OCI-LY7 (cell line): ENCODE measurements at regions not wholly inside any gene's neighbourhood (a gene's known extent, or its start where the extent isn't known, plus 50 kb on each side); places are given as distances from the start of the nearest gene placed in this dataset.

Experiments used
- BruUV-seq: library from RNA; stranded (reverse); fragments of 400-500 nt; replicated peaks from 2 replicates; lab custom pipeline; 2021; lab: Mats Ljungman, UMichigan
- CTCF ChIA-PET: fragments of 300-600 bp; sonication (Branson Sonifier 250); formaldehyde crosslinking; loops from one replicate; lab custom pipeline; 2022; ENCODE audit warnings: antibody characterized with exemption; ENCODE audit not compliant: unreplicated experiment; lab: Charles Lee
- POLR2A ChIA-PET: fragments of 300-600 bp; sonication (Branson Sonifier 250); formaldehyde crosslinking; loops from one replicate; lab custom pipeline; 2022; ENCODE audit warnings: antibody characterized with exemption; lab: Charles Lee
- DNase-seq: peaks from one replicate; pipeline ENCODE4 v3.0.0-alpha.2; 2015; ENCODE audit warnings: low spot score
- H2AFZ ChIP-seq: fragments of 200-600 bp; sonication (generic), shearing (Covaris generic); 2 replicates; pipeline ENCODE4 v1.6.1; 2014; ENCODE audit warnings: mild to moderate bottlenecking, antibody characterized with exemption, low read length, moderate library complexity
- H3K27ac ChIP-seq: fragments of 200-600 bp; sonication (generic); 2 replicates; pipeline ENCODE4 v1.5.1; 2014; ENCODE audit warnings: mixed run types, low read depth, mild to moderate bottlenecking, moderate library complexity, low read length, inconsistent platforms; ENCODE audit not compliant: poor library complexity, severe bottlenecking
- H3K36me3 ChIP-seq: fragments of 200-600 bp; sonication (generic); 2 replicates; pipeline ENCODE4 v1.6.1; 2014; ENCODE audit warnings: mild to moderate bottlenecking, antibody characterized with exemption, low read length, moderate library complexity, mixed read lengths; ENCODE audit not compliant: insufficient read depth
- H3K4me1 ChIP-seq: fragments of 200-600 bp; sonication (generic); 2 replicates; pipeline ENCODE4 v1.5.1; 2014; ENCODE audit warnings: mild to moderate bottlenecking, low read length; ENCODE audit not compliant: insufficient read depth, poor library complexity, severe bottlenecking
- H3K4me2 ChIP-seq: fragments of 200-600 bp; sonication (generic); 2 replicates; pipeline ENCODE4 v1.6.1; 2014; ENCODE audit warnings: mild to moderate bottlenecking, low read length
- H3K4me3 ChIP-seq: fragments of 200-600 bp; sonication (generic); 2 replicates; pipeline ENCODE4 v1.5.1; 2014; ENCODE audit warnings: mild to moderate bottlenecking, low read depth, low read length; ENCODE audit not compliant: poor library complexity, severe bottlenecking
- H3K79me2 ChIP-seq: fragments of 200-600 bp; sonication (generic); 2 replicates; pipeline ENCODE4 v1.6.1; 2016; ENCODE audit warnings: low read depth, mild to moderate bottlenecking, low read length, moderate library complexity, mixed read lengths; ENCODE audit not compliant: insufficient read depth
- H3K9me2 ChIP-seq: fragments of 200-600 bp; sonication (generic); 2 replicates; pipeline ENCODE4 v1.6.1; 2016; ENCODE audit warnings: mild to moderate bottlenecking, low read length, mixed read lengths; ENCODE audit not compliant: insufficient read depth
- H3K9me3 ChIP-seq: fragments of 200-600 bp; sonication (generic); 2 replicates; pipeline ENCODE4 v1.6.1; 2014; ENCODE audit warnings: mild to moderate bottlenecking, mixed run types, low read length, mixed read lengths
- H4K20me1 ChIP-seq: fragments of 200-600 bp; sonication (generic); 2 replicates; pipeline ENCODE4 v1.6.1; 2014; ENCODE audit warnings: mild to moderate bottlenecking, antibody characterized with exemption, low read length, moderate library complexity, mixed read lengths; ENCODE audit not compliant: insufficient read depth
- EZH2phosphoT487 ChIP-seq: fragments of 200-600 bp; sonication (generic); IDR thresholded peaks from 2 replicates; pipeline ENCODE4 v1.6.1; 2018; ENCODE audit warnings: low read depth, borderline replicate concordance, mild to moderate bottlenecking, mixed run types, antibody characterized with exemption, low read length, moderate library complexity, mixed read lengths
- intact Hi-C: fragments of 100-400 bp; cut with micrococcal nuclease; formaldehyde crosslinking; loops from one replicate; pipeline ENCODE4 v1.10.0; 2022; ENCODE audit not compliant: unreplicated experiment
- TF ChIP-seq, protein P1 (sequence below): fragments of 200-600 bp; sonication (generic); conservative IDR thresholded peaks from 2 replicates; pipeline ENCODE4 v1.5.1; 2014; ENCODE audit warnings: mild to moderate bottlenecking, antibody characterized with exemption, low read length, moderate library complexity, mixed read lengths

DNA sequence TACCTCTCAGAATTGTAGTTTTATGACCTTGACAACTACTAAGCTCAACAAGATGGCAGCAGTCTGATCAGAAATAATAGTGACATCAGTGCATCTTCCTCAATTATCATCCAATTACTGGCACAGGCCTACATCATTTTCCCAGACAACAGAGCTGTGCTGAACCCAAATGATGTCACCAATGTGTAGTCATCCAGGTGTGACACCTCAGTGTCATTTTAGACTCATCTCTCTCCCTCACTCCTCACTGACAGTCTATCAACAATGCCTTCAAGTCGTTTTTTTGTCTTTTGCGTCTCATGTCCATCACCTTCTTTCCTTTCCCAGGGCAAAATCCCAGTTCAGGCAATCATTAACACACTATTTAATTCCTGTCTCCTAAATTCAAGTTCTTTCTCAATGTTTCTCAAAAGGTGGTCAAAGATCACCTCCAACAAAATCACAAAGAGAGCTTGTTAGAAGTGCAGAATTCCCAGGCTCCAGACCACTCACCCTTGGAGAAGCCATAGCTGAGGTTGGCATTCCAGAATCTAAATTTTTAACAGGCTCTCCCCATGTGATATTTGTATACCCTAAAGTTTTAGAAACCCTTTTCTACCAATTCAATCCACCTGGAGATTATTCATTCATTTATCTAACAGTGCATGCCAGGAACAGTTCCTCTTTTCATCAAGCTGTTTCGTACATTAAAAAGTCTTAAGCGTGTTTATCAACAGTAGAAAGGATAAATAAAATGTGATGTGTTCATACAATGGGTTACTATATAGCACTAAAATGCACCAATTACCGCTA is 125.3 kb upstream of the KLF7 start:
- CTCF ChIA-PET: no interaction called here
- no peaks in the 10 kb centered on the region for H4K20me1 ChIP-seq
- H3K27ac ChIP-seq: no peak overlapping the region

DNA sequence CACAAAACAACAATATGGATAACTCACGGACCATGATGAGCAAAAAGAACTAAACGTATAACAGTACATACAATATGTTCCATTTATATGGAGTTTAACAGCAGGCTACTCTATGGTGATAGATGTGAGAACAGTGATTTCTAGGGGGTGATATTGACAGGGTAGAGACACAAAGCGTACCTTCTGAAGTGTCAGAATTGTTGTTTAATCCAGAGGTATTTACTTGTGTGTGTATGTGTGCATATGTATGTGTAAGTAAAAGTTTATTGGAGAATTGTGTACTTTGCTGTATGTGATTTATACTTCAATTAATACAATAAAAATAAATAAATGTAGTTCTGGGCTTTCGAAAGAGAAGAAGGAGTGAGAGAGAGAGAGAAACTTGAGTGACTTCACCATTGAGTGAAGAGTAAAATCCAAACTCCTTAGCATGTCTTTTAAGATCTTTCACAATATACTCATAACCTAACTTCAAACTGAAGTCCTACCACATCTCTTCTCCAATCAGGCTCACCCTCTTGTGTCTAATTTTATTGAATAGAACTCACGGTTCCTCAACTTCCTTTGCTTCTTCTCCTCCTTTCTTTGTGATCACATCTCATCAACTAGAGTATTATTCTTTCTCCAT is 126.0 kb upstream of the KLF7 start:
- no peak overlapping the region for H3K27ac ChIP-seq
- TF ChIP-seq, protein P1, sequence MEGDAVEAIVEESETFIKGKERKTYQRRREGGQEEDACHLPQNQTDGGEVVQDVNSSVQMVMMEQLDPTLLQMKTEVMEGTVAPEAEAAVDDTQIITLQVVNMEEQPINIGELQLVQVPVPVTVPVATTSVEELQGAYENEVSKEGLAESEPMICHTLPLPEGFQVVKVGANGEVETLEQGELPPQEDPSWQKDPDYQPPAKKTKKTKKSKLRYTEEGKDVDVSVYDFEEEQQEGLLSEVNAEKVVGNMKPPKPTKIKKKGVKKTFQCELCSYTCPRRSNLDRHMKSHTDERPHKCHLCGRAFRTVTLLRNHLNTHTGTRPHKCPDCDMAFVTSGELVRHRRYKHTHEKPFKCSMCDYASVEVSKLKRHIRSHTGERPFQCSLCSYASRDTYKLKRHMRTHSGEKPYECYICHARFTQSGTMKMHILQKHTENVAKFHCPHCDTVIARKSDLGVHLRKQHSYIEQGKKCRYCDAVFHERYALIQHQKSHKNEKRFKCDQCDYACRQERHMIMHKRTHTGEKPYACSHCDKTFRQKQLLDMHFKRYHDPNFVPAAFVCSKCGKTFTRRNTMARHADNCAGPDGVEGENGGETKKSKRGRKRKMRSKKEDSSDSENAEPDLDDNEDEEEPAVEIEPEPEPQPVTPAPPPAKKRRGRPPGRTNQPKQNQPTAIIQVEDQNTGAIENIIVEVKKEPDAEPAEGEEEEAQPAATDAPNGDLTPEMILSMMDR: no peak
- TF ChIP-seq EZH2phosphoT487: no peak
- H3K9me2 ChIP-seq: no peaks in the 10 kb centered on the region
- no peaks in the 10 kb centered on the region for H3K79me2 ChIP-seq
- no peaks in the 10 kb centered on the region for H3K36me3 ChIP-seq
- ChIA-PET POLR2A (no interaction called here), CTCF (no interaction called here)
- no peaks in the 10 kb centered on the region for H3K9me3 ChIP-seq
- no peak overlapping the region for H2AFZ ChIP-seq
- intact Hi-C loops: no loop called here
- no TSS peak for BruUV-seq
- H3K4me1 ChIP-seq: no peaks in the 10 kb centered on the region
- H4K20me1 ChIP-seq: no peaks in the 10 kb centered on the region
- DNase-seq: no peak
- H3K4me3 ChIP-seq: no peak overlapping the region
- no peak overlapping the region for H3K4me2 ChIP-seq

More for the DNA sequence above, 125.3 kb upstream of the KLF7 start:
- intact Hi-C loops: no loop called here
- no peak for DNase-seq
- no peak overlapping the region for H3K4me2 ChIP-seq
- POLR2A ChIA-PET: no interaction called here
- no TSS peak for BruUV-seq
- TF ChIP-seq EZH2phosphoT487: no peak
- TF ChIP-seq, protein P1: no peak
- H3K4me3 ChIP-seq: no peak overlapping the region
- H3K9me2 ChIP-seq: no peaks in the 10 kb centered on the region
- H2AFZ ChIP-seq: no peak overlapping the region
- no peaks in the 10 kb centered on the region for H3K4me1 ChIP-seq
- H3K79me2 ChIP-seq: no peaks in the 10 kb centered on the region
- no peaks in the 10 kb centered on the region for H3K36me3 ChIP-seq
- H3K9me3 ChIP-seq: no peaks in the 10 kb centered on the region
